ENCODE measurements at regions not wholly inside any gene's neighbourhood (a gene's known extent, or its start where the extent isn't known, plus 50 kb on each side); places are given as distances from the start of the nearest gene placed in this dataset.

- TF ChIP-seq PAX5 (IDR thresholded peaks at IDR 0.05; ENCODE audit: insufficient read depth, low read length, severe bottlenecking) (no peak), POLR2A (IDR thresholded peaks at IDR 0.05; ENCODE audit: low read depth, low read length) (no peak), POLR2AphosphoS5 (IDR thresholded peaks at IDR 0.05; ENCODE audit: low read depth, low read length) (no peak), TAF1 (IDR thresholded peaks at IDR 0.05; ENCODE audit: low read depth, low read length) (no peak), POU2F2 (IDR thresholded peaks at IDR 0.05; ENCODE audit: low read depth, low read length) (no peak)
Measured at GRCh38 chr2:43136876-43137275, 89.5 kb downstream of the ZFP36L2 start.
